ENCODE measurements at regions not wholly inside any gene's neighbourhood (a gene's known extent, or its start where the extent isn't known, plus 50 kb on each side); places are given as distances from the start of the nearest gene placed in this dataset.

- TF ChIP-seq CTCF (IDR thresholded peaks at IDR 0.05; ENCODE audit: insufficient read depth in 1 of 2, low read depth in 1 of 2, low read length in 1 of 2, severe bottlenecking in 1 of 2, unreplicated experiment in 1 of 2): no peak
- Mint-ChIP-seq H3K9me3 (ENCODE audit: unreplicated experiment) (peaks cover 10% of the 10 kb centered on the region), H3K36me3 (ENCODE audit: insufficient read depth, unreplicated experiment) (no peaks in the 10 kb centered on the region), H3K4me1 (ENCODE audit: low read depth, unreplicated experiment) (no peaks in the 10 kb centered on the region), H3K27ac (ENCODE audit: unreplicated experiment) (no peak overlapping the region), H3K27me3 (ENCODE audit: insufficient read depth, unreplicated experiment) (peaks cover 11% of the 10 kb centered on the region), H3K4me3 (ENCODE audit: unreplicated experiment) (no peak overlapping the region)
- no peak for DNase-seq
- no peaks in the 10 kb centered on the region; the same call in 1 of the 2 replicates for H3K27me3 ChIP-seq (replicated peaks; ENCODE audit: control insufficient read depth, insufficient read depth, low read length)
- H3K9me3 ChIP-seq: no peaks in the 10 kb centered on the region; the same call in 1 of the 2 replicates
- no TSS peak for BruUV-seq (replicated peaks)
- ChIA-PET CTCF (no interaction called here), POLR2A (no interaction called here)
- intact Hi-C loops (cut with micrococcal nuclease; ENCODE audit: unreplicated experiment): no loop called here
- H3K4me3 ChIP-seq (ENCODE audit: low read depth, low read length): no peak overlapping the region
- no peaks in the 10 kb centered on the region for H3K4me1 ChIP-seq
- H3K36me3 ChIP-seq (ENCODE audit: control insufficient read depth, insufficient read depth, low read length): no peaks in the 10 kb centered on the region
These were observed 84.2 kb upstream of the FBXL4 start for GRCh38 chr6:99031957-99032356.

DNA sequence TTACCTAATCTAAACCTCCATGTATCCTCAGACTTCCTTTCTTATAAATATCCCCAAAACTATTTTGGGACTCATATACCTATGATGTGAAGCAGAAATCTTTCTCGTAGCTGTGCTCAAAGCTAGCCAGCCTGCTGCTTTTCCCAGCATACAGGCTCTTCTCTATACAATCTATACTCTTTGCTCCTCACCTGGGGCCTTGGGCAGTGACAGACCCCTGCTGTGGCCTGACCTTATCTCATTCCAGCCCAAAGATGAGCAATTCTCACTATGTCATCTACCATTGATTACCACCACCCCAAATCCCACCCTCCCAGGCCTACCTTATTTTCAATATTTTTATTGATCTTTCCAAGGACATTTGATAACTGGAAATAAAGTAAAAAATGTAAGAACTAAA, 83.2 kb upstream of the FBXL4 start:
- H3K27me3 Mint-ChIP-seq (ENCODE audit: insufficient read depth, unreplicated experiment): peaks cover 11% of the 10 kb centered on the region
- H3K27ac Mint-ChIP-seq (ENCODE audit: unreplicated experiment): no peak overlapping the region
- no peak overlapping the region for H3K4me3 Mint-ChIP-seq (ENCODE audit: unreplicated experiment)
- intact Hi-C loops (cut with micrococcal nuclease; ENCODE audit: unreplicated experiment): no loop called here
- Histone ChIP-seq H3K4me3 (ENCODE audit: low read depth, low read length) (no peak overlapping the region), H3K27me3 (replicated peaks; ENCODE audit: control insufficient read depth, insufficient read depth, low read length) (no peaks in the 10 kb centered on the region; the same call in 1 of the 2 replicates), H3K4me1 (no peaks in the 10 kb centered on the region), H3K36me3 (ENCODE audit: control insufficient read depth, insufficient read depth, low read length) (no peaks in the 10 kb centered on the region), H3K9me3 (peaks cover 3% of the 10 kb centered on the region; the same call in 1 of the 2 replicates)
- ChIA-PET CTCF (no interaction called here), POLR2A (no interaction called here)
- no TSS peak for BruUV-seq (replicated peaks)
- no peaks in the 10 kb centered on the region for H3K36me3 Mint-ChIP-seq (ENCODE audit: insufficient read depth, unreplicated experiment)
- DNase-seq: no peak
- H3K9me3 Mint-ChIP-seq (ENCODE audit: unreplicated experiment): peaks cover 19% of the 10 kb centered on the region
- TF ChIP-seq CTCF (IDR thresholded peaks at IDR 0.05; ENCODE audit: insufficient read depth in 1 of 2, low read depth in 1 of 2, low read length in 1 of 2, severe bottlenecking in 1 of 2, unreplicated experiment in 1 of 2): no peak
- no peaks in the 10 kb centered on the region for H3K4me1 Mint-ChIP-seq (ENCODE audit: low read depth, unreplicated experiment)

GRCh38 chr6:99026135-99026534, 78.4 kb upstream of the FBXL4 start:
- H3K9me3 Mint-ChIP-seq (ENCODE audit: unreplicated experiment): peaks cover 19% of the 10 kb centered on the region
- no TSS peak for BruUV-seq (replicated peaks)
- DNase-seq: no peak
- no peaks in the 10 kb centered on the region for H3K36me3 ChIP-seq (ENCODE audit: control insufficient read depth, insufficient read depth, low read length)
- H3K4me3 Mint-ChIP-seq (ENCODE audit: unreplicated experiment): no peak overlapping the region
- no peaks in the 10 kb centered on the region for H3K36me3 Mint-ChIP-seq (ENCODE audit: insufficient read depth, unreplicated experiment)
- CTCF ChIA-PET: interaction anchor here (0.6 kb wide), 1 partner anchor 91 kb away, joined by 3 read pairs; no protein-coding TSS in a partner anchor
- intact Hi-C loops (cut with micrococcal nuclease; ENCODE audit: unreplicated experiment): no loop called here
- no peak overlapping the region for H3K4me3 ChIP-seq (ENCODE audit: low read depth, low read length)
- POLR2A ChIA-PET: no interaction called here
- H3K9me3 ChIP-seq: peaks cover 3% of the 10 kb centered on the region; the same call in 1 of the 2 replicates
- H3K27me3 Mint-ChIP-seq (ENCODE audit: insufficient read depth, unreplicated experiment): no peaks in the 10 kb centered on the region
- TF ChIP-seq CTCF (IDR thresholded peaks at IDR 0.05; ENCODE audit: insufficient read depth in 1 of 2, low read depth in 1 of 2, low read length in 1 of 2, severe bottlenecking in 1 of 2, unreplicated experiment in 1 of 2): no peak
- no peaks in the 10 kb centered on the region for H3K4me1 ChIP-seq
- no peak overlapping the region for H3K27ac Mint-ChIP-seq (ENCODE audit: unreplicated experiment)
- H3K4me1 Mint-ChIP-seq (ENCODE audit: low read depth, unreplicated experiment): no peaks in the 10 kb centered on the region
- no peaks in the 10 kb centered on the region for H3K27me3 ChIP-seq (replicated peaks; ENCODE audit: control insufficient read depth, insufficient read depth, low read length)
